Osteoblast (primary cell): ENCODE measurements at regions not wholly inside any gene's neighbourhood (a gene's known extent, or its start where the extent isn't known, plus 50 kb on each side); places are given as distances from the start of the nearest gene placed in this dataset.

ENCODE experiments used
- DNase-seq: peaks from one replicate; pipeline ENCODE4 v3.0.0; 2011; ENCODE audit warnings: low spot score, mixed read lengths; ENCODE audit not compliant: insufficient read length; ENCODE audit errors: missing footprints
- H2AFZ ChIP-seq: 2 replicates; pipeline ENCODE4 v1.6.0; 2011; ENCODE audit warnings: mild to moderate bottlenecking, low read length
- H3K27ac ChIP-seq: 2 replicates; pipeline ENCODE4 v1.5.1; 2011; ENCODE audit warnings: mild to moderate bottlenecking, low read depth, low read length, moderate library complexity
- H3K27me3 ChIP-seq: 2 replicates; pipeline ENCODE4 v1.6.0; 2012; ENCODE audit warnings: mild to moderate bottlenecking, control low read depth, inconsistent platforms, low read length, moderate library complexity; ENCODE audit not compliant: insufficient read depth
- H3K36me3 ChIP-seq: 2 replicates; pipeline ENCODE4 v1.5.1; 2011; ENCODE audit warnings: mild to moderate bottlenecking, low read length, control low read depth, moderate library complexity; ENCODE audit not compliant: insufficient read depth
- H3K4me1 ChIP-seq: 2 replicates; pipeline ENCODE4 v1.5.1; 2011; ENCODE audit warnings: mild to moderate bottlenecking, low read length, control low read depth, moderate library complexity; ENCODE audit not compliant: insufficient read depth
- H3K4me2 ChIP-seq: 2 replicates; pipeline ENCODE4 v1.6.0; 2011; ENCODE audit warnings: mild to moderate bottlenecking, low read length; ENCODE audit not compliant: insufficient read depth
- H3K4me3 ChIP-seq: fragments of 200-600 bp; sonication (generic); 3 replicates; pipeline ENCODE4 v1.5.1; 2012; ENCODE audit warnings: mild to moderate bottlenecking, low read length, inconsistent platforms; ENCODE audit not compliant: insufficient read depth
- H3K79me2 ChIP-seq: 2 replicates; pipeline ENCODE4 v1.6.0; 2012; ENCODE audit warnings: mild to moderate bottlenecking, low read length, control low read depth, inconsistent platforms; ENCODE audit not compliant: insufficient read depth
- H3K9me3 ChIP-seq: 2 replicates; pipeline ENCODE4 v1.5.1; 2011; ENCODE audit warnings: low read depth, low read length, control low read depth
- H4K20me1 ChIP-seq: 2 replicates; pipeline ENCODE4 v1.6.0; 2012; ENCODE audit warnings: mild to moderate bottlenecking, low read length, control low read depth; ENCODE audit not compliant: insufficient read depth
- CTCF ChIP-seq: IDR thresholded peaks from 2 replicates; pipeline ENCODE4 v1.5.1; 2011; ENCODE audit warnings: mild to moderate bottlenecking, low read depth, low read length, moderate library complexity; ENCODE audit errors: extremely low read depth

GRCh38 chr9:82720515-82720914, 342.4 kb downstream of the RASEF start:
- no peaks in the 10 kb centered on the region for H3K36me3 ChIP-seq
- H3K27me3 ChIP-seq = no peaks in the 10 kb centered on the region
- H4K20me1 ChIP-seq = no peaks in the 10 kb centered on the region
- no peaks in the 10 kb centered on the region for H3K9me3 ChIP-seq
- no peak overlapping the region for H3K27ac ChIP-seq
- H3K4me3 ChIP-seq = no peak overlapping the region
- H3K4me2 ChIP-seq = no peak overlapping the region
- H2AFZ ChIP-seq = no peak overlapping the region
- DNase-seq = no peak
- no peak for TF ChIP-seq CTCF
- no peaks in the 10 kb centered on the region for H3K4me1 ChIP-seq
- no peaks in the 10 kb centered on the region for H3K79me2 ChIP-seq

- Histone ChIP-seq H3K27ac (no peak overlapping the region), H3K36me3 (no peaks in the 10 kb centered on the region), H3K4me3 (no peak overlapping the region), H3K27me3 (no peaks in the 10 kb centered on the region), H3K4me1 (no peaks in the 10 kb centered on the region), H2AFZ (no peak overlapping the region), H3K79me2 (no peaks in the 10 kb centered on the region), H3K4me2 (no peak overlapping the region), H3K9me3 (no peaks in the 10 kb centered on the region), H4K20me1 (no peaks in the 10 kb centered on the region)
- no peak for TF ChIP-seq CTCF
- no peak for DNase-seq
Observed at GRCh38 chr9:82721593-82721992, 341.3 kb downstream of the RASEF start.

GRCh38 chr9:82722051-82722450, 340.9 kb downstream of the RASEF start:
- Histone ChIP-seq H3K27ac (no peak overlapping the region), H3K4me2 (no peak overlapping the region), H4K20me1 (no peaks in the 10 kb centered on the region), H3K36me3 (no peaks in the 10 kb centered on the region), H3K9me3 (no peaks in the 10 kb centered on the region), H3K27me3 (no peaks in the 10 kb centered on the region), H3K4me3 (no peak overlapping the region), H2AFZ (no peak overlapping the region), H3K79me2 (no peaks in the 10 kb centered on the region), H3K4me1 (no peaks in the 10 kb centered on the region)
- no peak for TF ChIP-seq CTCF
- DNase-seq = no peak

DNA sequence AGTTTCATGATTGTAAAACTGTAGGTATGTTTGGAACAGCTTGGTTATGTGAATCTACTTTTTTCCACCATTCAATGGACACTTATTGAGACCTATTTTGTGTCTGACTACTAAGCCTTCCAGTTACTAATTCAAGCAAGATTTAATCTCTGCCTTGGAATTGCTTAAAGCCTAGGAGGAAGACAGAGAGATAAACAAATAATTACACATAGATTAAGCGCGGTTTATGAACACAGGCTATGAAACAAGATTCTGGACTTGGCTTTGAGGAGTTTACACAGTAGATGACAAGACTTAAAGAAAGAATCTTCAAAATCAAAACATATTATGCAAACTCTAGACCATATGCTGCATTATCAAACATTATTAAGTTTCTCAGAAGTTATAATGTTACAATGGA, 340.4 kb downstream of the RASEF start:
- no peaks in the 10 kb centered on the region for H3K9me3 ChIP-seq
- no peak for DNase-seq
- no peaks in the 10 kb centered on the region for H3K27me3 ChIP-seq

More for the DNA sequence above, 340.4 kb downstream of the RASEF start:
- TF ChIP-seq CTCF = no peak
- Histone ChIP-seq H2AFZ (no peak overlapping the region), H3K4me1 (no peaks in the 10 kb centered on the region), H4K20me1 (no peaks in the 10 kb centered on the region), H3K4me3 (no peak overlapping the region), H3K27ac (no peak overlapping the region), H3K4me2 (no peak overlapping the region), H3K79me2 (no peaks in the 10 kb centered on the region), H3K36me3 (no peaks in the 10 kb centered on the region)
